ENCODE measurements at regions not wholly inside any gene's neighbourhood (a gene's known extent, or its start where the extent isn't known, plus 50 kb on each side); places are given as distances from the start of the nearest gene placed in this dataset.

DNA sequence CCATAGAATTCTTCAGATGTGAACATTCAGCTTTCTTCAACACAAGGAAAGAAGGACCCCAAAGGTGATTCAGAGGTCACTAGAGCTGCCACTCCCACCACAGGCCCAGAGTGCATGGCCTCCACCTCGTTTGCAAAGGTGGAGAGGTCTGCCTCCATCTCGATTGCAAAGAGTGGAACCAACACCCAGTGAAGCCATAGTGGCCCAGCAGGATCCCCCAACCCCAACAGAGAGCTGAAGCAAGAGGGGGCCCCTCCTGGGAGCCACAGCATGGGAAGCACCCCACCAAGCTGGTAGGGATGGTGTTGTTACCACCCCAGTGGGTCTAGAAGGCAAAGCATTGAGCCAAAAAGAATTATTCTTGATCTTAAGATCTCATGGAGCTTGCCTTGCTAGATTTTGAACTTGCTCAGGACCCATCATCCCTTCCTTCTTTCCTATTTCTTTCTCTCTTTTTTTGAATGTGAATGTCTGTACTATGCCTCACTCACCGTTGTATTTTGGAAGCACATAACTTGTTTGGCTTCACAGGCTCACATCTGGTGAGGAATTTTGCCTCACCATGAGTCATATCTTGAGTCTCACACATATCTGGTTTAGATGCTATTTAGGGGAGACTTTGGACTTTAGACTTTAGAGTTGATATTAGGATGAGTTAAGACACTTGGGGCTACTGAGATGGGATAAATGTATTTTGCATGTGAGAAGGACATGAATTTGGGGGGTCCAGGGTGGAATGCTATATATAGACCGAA, 119.2 kb downstream of the ANKRD60 start:
- no peak for DNase-seq

DNA sequence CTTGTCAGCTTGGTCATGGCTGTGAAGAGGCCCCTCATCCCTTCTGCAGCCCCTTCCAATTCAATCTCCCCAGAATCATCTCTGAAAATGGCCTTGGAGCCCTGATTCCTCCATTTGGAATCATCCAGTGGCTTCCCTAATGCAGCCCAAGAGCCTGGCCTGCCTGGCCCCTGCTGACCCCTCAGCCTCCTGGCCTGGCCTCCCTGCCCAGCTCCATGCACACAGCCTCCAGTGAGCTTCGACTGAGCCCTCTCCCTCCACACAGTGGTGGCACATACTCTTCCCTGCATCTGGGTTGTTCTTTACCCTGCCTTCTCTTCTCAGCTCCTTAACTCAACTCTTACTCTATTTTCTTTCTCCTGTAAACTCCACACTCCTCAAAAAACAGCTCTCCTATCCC, 120.9 kb downstream of the ANKRD60 start:
- DNase-seq = no peak

DNA sequence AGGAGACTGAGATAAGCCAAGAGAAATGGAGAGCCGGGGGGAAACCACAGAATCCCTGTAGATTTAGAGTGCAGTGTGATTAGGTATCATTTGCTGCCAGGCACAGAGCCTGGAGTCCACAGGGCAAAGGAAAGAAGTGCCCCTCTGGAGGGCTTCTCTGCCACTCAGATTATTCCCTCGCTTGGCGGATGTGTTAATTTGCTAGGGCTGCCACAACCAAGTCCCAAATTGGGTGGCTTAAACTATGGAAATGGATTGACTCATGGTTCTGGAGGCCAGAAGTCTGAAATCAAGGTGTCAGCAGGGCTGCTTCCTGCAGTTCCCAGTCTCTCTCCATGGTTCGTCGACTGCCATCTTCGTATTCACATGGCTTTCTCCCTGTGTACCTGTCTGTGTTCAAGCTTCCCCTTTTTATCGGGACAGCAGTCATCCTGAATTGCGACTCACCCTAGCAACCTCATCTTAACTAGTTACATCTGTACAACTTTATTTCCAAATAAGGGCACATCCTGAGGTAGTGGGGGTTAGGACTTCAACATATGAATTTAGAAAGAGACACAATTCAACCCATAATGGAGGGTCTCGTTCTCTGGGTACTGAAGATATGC, 122.2 kb downstream of the ANKRD60 start:
- no peak for DNase-seq

DNA sequence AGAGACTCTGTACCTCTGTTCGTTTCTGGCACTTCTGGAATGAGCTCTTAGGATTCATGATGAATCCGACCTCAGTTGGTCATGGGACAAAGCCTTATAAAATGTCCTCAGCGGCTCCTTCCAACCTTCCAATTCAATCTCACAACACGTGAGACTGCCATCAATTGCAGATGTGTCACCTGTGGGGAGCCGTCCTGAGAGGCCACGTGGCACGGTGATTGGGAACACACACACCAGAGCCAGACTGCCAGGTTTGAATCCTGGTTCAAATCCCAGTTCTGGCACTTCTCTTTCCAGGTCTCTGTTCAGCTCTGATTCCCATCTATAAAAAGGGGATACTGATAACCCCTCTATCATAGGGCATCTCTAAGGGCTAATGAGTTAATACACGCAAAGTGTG, 124.5 kb downstream of the ANKRD60 start:
- no peak for DNase-seq

DNA sequence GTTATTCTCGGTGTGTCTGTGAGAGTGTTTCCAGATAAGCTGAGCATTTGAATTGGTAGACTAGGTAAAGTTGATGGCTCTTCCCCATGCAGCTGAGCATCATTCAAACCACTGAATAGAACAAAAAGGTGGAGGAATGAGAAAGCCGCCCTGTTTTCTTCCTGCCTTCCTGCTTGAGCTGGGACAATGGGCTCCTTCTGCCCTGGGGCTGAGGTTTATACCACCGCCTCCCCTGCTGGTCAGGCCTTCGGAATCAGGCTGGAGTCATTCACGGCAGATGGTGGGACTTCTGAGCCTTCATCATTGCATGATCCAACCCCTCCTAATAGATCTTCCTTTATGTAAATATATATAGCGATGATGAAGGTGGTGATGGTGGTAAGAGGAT, 124.9 kb downstream of the ANKRD60 start:
- no peak for DNase-seq

DNA sequence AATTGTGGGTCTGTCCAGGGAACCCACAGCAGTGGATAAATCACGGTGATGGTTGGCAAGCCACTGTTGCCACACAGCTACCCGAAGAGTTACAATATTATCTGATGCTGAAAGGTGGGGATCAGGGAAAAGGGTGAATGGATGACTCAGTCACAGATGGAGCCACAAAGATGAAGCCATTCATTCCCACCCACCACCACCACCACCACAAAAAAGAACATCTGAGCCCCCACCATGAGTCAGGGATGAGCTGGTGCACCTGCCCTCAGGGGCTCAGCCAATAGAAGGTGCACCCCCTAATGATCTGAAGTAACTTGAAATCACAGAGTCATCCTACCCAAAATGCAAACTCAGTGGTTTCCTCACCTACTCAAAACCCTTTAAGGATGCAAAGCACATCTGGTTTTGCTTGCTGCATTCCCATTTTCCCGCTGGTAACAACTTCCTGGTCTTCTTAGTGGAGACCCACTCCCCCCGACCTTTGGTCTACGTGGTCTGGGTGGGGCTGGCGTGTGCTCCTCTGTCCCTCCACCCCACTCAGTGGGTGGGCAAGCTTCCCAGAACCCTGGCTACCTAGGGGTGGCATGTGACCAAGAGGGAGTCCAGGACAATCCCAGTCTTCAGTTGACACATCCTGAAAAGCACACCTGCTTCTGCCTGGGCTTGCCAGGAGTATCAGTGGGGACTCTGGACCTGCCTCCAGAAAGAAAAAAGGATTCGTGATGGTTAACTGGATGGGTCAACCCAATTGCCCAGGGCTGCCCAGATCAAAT, 125.5 kb downstream of the ANKRD60 start:
- no peak for DNase-seq

DNA sequence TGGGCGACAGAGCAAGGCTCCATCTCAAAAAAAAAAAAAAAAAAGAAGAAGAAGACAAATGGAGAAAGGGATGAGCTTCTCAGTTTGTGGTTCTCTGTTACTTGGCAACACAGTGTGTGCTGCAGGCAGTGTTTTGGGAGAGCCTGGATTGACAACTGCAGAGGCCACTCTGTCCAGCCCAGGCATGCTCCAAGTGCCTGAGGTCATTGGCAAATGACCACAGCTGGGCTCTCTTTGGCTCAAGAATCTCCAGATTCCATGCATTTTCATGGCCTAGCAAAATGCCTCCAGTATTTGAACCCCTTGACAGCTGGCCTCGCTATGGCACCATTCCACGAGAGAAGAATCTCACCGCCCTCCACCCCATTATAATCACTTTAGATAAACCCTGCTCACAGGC, 126.2 kb downstream of the ANKRD60 start:
- DNase-seq = no peak

DNA sequence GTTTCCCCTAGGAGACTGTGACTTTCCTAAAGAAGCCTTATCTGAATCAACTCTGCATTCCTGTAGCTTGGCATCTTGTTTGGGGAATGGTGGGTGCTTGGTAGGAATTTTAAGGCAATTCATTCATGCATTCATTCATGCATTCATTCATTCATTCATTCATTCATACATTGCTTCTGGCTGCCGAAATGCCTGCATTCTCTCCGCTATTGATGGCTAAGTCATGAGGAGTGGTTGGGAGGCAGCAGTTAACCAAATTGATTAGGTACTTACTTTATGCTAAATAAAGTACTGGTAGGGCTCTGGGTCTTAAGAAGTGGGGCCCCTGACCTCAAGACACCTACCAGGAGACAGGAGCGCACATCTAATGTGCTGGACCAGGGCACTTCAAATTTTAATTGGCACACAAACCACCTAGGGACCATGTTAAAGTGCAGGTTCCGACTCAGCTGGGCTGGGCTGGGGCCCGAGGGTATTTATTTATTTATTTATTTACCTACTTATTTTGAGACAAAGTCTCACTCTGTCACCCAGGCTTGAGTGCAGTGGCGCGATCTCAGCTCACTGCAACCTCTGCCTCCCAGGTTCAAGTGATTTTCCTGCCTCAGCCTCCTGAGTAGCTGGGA, 127.6 kb downstream of the ANKRD60 start:
- no peak for DNase-seq

DNA sequence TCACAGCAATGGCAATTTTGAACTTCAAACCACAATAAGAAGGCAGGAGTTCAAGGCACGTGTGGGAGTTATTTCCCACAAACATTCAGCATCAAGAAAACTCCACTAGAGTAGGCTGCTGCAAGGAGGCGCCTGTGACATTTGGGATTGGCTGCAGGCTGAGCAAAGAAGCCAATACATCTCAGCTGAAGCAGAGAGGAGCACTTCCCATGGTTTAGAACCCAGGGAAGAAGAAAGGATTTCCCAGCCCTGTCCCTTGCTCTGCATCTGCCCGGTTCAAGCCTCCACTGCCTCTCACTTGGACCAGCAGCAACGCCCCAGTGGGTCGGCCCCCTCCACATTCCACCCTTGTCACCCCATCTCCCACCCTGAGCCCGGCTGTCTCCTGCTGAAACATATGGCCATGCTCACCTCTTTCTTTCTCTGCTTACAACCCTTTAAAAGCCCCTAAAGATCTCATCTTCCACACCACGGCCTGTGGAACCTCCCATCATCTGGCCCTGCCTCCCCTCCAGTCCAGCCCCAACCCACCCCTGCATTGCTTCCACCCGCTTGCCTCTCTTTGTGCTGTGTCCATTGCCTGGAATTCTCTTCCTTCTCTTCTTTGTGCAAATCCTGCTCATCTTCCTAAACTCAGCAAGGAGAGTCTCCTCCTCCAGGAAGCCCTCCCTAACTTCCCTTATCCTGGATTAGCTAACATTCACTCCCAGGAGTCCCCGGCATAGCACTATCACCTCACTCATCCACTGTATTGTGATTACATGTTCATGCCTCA, 128.3 kb downstream of the ANKRD60 start:
- DNase-seq = no peak

DNA sequence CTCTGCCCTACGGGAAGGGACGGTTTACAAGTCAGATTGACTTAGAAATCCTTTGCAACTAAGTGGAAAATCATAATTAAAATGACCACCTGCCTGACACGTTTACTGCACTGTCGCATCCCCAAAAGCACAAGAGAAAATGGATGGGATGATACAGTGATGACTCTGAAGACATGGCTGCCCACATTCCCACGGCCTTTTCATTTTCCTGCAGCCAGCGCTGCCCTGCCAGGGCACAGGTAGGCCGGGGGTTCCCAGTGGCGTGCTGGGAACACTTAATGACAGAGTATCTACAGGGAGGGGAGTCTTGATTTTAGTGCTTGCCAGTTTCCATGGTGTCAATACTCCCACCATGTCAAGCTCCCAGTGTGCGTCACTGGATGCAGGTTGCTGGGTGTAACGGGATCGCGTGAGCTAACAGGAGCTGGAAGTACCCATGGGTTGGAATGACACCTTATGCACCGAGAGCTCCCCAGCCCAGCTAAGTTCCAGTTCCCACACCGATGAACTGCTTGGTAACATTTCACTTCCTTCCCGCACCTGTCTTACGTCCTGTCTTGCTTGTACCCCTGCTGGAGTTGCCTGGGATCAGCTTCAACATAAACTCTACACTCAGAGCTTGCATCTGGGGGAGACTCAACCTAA, 129.0 kb downstream of the ANKRD60 start:
- DNase-seq = no peak

DNA sequence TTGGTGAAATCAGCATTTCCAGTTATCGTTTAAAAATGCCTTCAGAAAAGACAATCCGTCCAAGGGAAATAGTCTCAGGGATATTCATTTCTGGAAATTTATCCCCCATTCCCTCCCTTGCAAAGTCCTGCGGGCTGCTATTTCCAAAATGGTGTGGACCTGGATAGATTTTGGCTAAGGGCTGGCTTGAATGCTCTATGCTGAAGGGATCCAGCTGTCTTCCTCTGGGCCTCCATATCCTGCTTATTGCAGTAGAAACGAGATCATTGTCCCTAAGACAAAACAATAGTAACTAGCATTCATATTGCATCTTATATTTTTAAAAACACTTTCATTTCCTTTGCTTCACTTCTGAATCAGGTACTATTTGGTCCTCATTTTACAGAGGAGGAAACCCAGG, 129.9 kb downstream of the ANKRD60 start:
- DNase-seq = no peak

DNA sequence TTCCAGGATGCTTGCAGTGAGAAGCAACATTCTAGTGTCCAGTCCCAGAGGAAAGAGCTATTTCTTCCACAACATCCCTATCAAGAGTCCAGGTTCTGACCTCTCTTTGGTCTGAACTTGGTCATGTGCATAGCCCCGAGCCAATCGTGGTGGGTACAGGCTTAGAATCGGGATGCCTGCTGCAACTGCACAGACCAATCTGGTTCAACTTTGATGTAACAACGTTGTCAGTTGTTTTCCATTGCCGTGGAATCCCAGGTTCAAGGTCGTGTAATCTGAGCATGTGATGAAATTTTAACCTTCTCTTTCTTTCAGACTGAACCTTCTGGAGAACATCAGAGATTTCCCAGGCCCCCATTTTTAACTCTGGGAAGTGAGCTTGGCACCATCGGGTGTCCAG, 130.5 kb downstream of the ANKRD60 start:
- DNase-seq = no peak

DNA sequence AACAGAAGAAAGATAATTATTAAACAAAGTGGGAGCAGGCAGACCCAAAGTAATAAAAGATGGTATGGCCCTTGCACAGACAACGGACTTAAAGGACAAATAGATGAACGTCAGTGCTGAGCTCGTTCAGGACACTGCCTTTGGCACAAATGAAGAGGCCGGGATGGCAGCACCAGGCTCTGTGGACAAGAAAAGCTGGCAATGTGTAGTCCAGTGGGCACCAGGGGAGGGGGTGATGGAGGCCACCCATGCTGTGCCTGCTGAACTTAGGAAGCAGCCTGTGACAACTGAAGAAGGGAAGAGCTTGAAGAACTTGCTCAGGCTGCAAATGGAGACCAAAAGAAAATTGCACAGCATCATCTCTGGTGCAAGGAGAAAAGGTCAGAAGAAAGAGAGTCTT, 131.0 kb downstream of the ANKRD60 start:
- DNase-seq = no peak

DNA sequence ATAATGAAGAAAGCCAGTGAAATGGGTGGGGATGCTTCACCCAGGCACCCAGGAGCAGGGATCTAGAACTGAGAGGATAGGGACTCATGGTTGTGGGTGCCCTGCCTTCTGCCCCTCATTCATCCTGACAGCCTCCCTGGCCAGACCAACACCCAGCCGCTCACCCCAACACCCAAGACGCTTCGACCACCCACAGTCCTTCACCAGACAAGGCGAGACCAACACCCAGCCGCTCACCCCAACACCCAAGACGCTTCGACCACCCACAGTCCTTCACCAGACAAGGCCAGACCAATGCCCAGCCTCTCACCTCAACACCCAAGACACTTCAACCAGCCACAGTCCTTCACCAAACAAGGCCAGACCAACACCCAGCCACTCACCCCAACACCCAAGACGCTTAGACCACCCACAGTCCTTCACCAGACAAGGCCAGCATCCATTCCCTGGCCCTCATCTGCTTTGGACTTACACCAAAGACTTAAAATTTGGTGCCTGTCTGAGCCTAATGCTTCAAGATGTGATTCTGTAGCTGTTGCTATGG, 131.5 kb downstream of the ANKRD60 start:
- DNase-seq = no peak

DNA sequence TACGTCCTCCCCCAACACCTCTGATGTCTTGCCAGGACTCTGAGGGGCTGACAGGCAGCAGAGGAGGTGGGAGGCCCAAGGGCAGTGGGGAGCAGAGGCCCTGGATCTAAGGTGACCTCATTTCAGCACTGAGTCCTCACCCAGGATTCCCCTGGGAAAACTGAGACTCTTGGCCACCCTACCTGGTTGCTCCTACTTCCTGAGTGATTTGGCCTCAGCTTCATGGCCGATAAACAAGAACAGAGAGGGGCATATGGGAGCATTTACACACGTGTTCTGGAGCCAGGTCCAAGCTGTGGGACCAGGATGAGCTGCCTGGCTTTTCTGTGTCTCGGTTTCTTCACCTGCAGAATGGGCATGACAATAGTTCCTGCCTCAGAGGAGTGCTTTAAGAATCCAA, 133.8 kb downstream of the ANKRD60 start:
- no peak for DNase-seq

DNA sequence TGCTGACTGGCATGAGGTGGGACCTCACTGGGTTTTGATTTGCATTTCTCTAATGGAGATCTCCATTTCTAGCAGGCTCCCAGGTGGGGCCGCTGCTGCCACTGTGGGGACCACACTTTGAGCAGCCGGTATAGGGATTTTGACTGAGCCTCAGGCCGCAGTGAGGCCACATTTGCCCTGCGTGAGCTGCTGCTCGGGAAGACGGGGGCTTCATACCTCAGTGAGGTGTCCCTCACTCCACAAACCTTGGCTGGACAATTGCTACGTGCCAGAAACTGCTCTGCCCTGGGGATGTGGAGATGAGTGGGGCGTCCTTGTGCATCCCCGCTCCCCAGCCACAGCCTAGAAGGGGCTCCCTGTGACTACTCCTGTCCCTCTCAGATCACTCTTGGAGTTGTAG, 134.3 kb downstream of the ANKRD60 start:
- DNase-seq = no peak

DNA sequence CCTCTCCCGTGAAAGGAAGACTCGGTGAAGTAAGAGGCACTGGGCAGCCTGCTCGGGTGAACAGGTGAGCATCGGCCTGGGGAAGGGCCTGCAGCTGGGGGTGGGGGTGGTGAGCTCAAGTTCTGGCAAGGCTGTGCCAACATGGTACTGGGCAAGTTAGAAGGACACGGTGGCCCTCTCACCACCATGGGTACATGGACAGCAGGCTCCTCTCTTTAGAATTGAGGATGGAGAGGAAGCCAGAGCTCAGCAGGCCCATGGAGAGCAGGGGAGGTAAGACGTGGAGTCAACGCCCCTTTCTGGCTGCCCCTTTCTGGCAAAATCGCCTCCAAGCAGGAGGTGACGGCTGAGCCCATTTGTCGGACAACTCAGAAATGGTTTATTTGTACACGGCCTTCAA, 135.6 kb downstream of the ANKRD60 start:
- no peak for DNase-seq

DNA sequence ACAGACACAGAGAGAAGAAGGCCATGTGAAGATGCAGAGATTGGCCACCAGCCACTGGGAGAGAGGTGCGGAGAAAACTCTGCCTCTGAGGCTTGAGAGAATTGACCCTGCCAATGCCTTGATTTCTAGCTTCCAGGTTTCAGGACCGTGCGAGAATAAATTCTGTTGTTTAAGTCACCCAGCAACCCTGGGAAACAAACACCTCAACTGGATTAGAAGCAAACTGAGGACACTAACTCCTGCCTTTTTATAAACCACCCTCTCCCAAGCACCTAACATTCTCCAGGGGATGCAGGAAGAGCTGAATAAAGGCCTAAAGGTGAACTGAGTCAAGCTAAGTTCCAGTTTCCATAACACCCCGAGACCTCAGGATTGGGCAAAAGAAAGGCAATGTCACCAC, 136.1 kb downstream of the ANKRD60 start:
- no peak for DNase-seq

DNA sequence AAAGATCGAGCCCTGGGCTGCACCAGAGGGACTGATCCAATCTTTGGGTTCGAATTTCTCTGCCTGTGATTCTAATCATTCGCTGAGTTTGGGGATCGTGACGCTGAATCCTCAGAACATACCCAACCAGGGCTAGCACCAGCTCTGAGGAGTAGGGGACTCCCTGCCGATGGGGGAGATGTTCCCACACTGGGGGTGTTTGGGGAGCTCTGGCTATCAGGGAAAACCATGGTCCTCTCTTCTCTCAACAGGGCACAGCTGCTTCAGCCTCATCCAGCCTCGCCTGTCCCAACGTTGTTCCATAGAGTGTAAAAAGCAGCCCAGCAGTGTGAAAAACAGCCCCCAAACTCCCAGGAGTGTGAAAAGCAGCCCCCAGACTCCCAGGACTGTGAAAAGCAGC, 136.6 kb downstream of the ANKRD60 start:
- DNase-seq = no peak

DNA sequence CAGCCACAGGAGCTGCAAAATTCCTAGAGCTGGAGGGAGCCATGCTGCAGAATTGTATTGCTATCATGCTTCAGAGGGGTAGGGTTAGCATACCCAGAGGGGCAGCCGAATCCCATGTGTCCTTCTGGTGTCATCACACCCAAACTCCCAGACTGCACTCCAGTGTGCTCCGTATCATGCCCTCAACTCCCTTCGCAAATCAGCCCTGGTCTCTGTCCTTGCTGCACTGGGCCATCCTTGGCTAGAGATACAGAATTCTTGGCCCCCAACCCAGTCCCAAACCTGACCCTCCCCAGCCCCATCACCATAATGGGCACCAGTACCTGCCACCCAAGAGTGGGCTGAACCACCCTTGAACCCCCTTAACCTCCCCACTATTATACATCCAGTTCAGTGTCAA, 138.3 kb downstream of the ANKRD60 start:
- no peak for DNase-seq

DNA sequence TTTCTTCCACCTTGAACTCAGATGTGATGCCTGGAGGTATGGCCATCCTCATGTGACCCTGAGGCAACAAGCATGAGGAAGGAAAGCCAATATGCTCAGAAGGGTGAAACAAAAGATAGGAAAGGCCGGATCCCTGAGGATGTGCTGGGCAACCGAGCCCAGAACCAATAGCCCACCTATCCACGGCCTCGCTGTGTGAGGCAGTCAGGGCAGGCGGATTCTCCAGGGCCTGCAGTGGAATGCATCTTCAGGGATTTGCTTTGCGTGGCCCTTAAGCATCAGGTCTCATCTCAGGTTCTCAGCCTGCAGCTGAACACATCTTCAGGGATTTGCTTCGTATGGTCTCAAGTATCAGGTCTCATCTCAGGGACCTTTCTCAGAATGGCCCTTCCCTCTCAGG, 139.8 kb downstream of the ANKRD60 start:
- no peak for DNase-seq

DNA sequence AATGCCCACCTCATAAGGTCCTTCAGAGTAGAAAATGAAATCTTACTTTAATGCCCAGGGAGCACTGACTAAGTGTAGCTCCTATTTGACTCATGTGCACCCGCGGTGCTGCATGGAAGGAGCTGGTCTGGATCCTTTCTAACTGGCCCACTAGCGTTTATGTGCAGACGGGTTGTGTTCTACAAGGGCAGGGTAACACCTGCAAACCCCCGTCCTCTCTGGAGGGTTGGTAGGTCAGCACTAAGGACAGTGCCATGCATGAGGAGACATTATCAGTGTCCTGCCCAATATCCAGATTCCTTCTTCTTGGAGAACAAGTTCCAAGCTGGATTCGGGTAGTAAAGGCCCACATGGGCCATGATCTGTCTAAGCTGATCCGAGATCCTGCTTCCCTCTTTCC, 140.3 kb downstream of the ANKRD60 start:
- DNase-seq = no peak

Measured in NCI-H2029 treated with DMSO at 0.1 percent for 48 hours (cell line).